IPS-NIHi7 (cell line): ENCODE measurements at regions not wholly inside any gene's neighbourhood (a gene's known extent, or its start where the extent isn't known, plus 50 kb on each side); places are given as distances from the start of the nearest gene placed in this dataset.
"Not testable (repeated sequence)": the region's sequence is repeated elsewhere in the genome, so short reads cannot be mapped to it uniquely, and the experiment has no call there.

Source experiments
- DNase-seq: peaks from one replicate; pipeline ENCODE4 v3.0.0; 2012; ENCODE audit warnings: mixed read lengths; ENCODE audit errors: extremely low spot score

- no peak for DNase-seq
Observed at GRCh38 chr13:54593504-54593903, 1564.9 kb downstream of the OLFM4 start.

- no peak for DNase-seq
Observed at GRCh38 chr13:54597540-54598088, 1569.0 kb downstream of the OLFM4 start.

GRCh38 chr13:54599413-54599812, 1570.8 kb downstream of the OLFM4 start:
- no peak for DNase-seq

GRCh38 chr13:54606944-54607343, 1578.3 kb downstream of the OLFM4 start:
- no peak for DNase-seq

GRCh38 chr13:54607421-54607820, 1578.8 kb downstream of the OLFM4 start:
- DNase-seq = no peak

- no peak for DNase-seq
Observed at GRCh38 chr13:54611390-54611789, 1582.8 kb downstream of the OLFM4 start.

- DNase-seq = no peak
Observed at GRCh38 chr13:54614726-54615125, 1586.1 kb downstream of the OLFM4 start.

GRCh38 chr13:54626504-54626903, 1597.9 kb downstream of the OLFM4 start:
- not testable (repeated sequence) for DNase-seq

GRCh38 chr13:54627646-54628372, 1599.2 kb downstream of the OLFM4 start:
- DNase-seq = no peak

GRCh38 chr13:54628383-54628782, 1599.8 kb downstream of the OLFM4 start:
- no peak for DNase-seq

GRCh38 chr13:54633456-54633855, 1604.8 kb downstream of the OLFM4 start:
- no peak for DNase-seq

GRCh38 chr13:54636231-54636630, 1607.6 kb downstream of the OLFM4 start:
- DNase-seq = no peak

- DNase-seq = peak; percentile 64
Observed at GRCh38 chr13:54637366-54637765, 1608.8 kb downstream of the OLFM4 start.

- no peak for DNase-seq
Observed at GRCh38 chr13:54640719-54641118, 1612.1 kb downstream of the OLFM4 start.

GRCh38 chr13:54643863-54644262, 1615.2 kb downstream of the OLFM4 start:
- DNase-seq = no peak

- DNase-seq = no peak
Observed at GRCh38 chr13:54647275-54647674, 1618.7 kb downstream of the OLFM4 start.

GRCh38 chr13:54657588-54657987, 1629.0 kb downstream of the OLFM4 start:
- no peak for DNase-seq

- no peak for DNase-seq
Observed at GRCh38 chr13:54658771-54659170, 1630.2 kb downstream of the OLFM4 start.

GRCh38 chr13:54660277-54660676, 1631.7 kb downstream of the OLFM4 start:
- DNase-seq = no peak

GRCh38 chr13:54676526-54677113, 1648.0 kb downstream of the OLFM4 start:
- no peak for DNase-seq

- DNase-seq = no peak
Observed at GRCh38 chr13:54682184-54682583, 1653.6 kb downstream of the OLFM4 start.

GRCh38 chr13:54687173-54687572, 1658.6 kb downstream of the OLFM4 start:
- DNase-seq = no peak

GRCh38 chr13:54699831-54700230, 1671.2 kb downstream of the OLFM4 start:
- DNase-seq = no peak
